PC-9 (cell line): ENCODE measurements at regions not wholly inside any gene's neighbourhood (a gene's known extent, or its start where the extent isn't known, plus 50 kb on each side); places are given as distances from the start of the nearest gene placed in this dataset.

Experiments
- BruUV-seq: library from RNA; stranded (reverse); fragments of 400-500 nt; replicated peaks from 2 replicates; lab custom pipeline; 2021; lab: Mats Ljungman, UMichigan
- CTCF ChIA-PET: fragments of 300-600 bp; sonication (Branson Sonifier 250); formaldehyde crosslinking; loops from one replicate; lab custom pipeline; 2022; ENCODE audit warnings: antibody characterized with exemption; lab: Charles Lee
- POLR2A ChIA-PET: fragments of 300-600 bp; sonication (Branson Sonifier 250); formaldehyde crosslinking; loops from one replicate; lab custom pipeline; 2022; ENCODE audit warnings: antibody characterized with exemption; ENCODE audit not compliant: unreplicated experiment; lab: Charles Lee
- DNase-seq, 2 experiments: peaks; one replicate each; pipeline versions ENCODE4 v3.0.0 to v3.0.0-alpha.2; 2015 to 2022; ENCODE audit warnings: mixed read lengths in 1 of 2
- H2AFZ ChIP-seq: fragments of 200-600 bp; sonication (generic); 2 replicates; pipeline ENCODE4 v1.8.1; 2017; ENCODE audit warnings: antibody characterized with exemption
- H3F3A ChIP-seq: fragments of 200-600 bp; sonication (generic); 2 replicates; pipeline ENCODE4 v1.8.1; 2017; ENCODE audit warnings: antibody characterized with exemption, mild to moderate bottlenecking, low read depth; ENCODE audit not compliant: insufficient read depth
- H3K27ac ChIP-seq: fragments of 200-600 bp; sonication (generic); 2 replicates; pipeline ENCODE4 v1.6.1; 2016; ENCODE audit warnings: mixed run types
- H3K27me3 ChIP-seq: fragments of 200-600 bp; sonication (generic); 2 replicates; pipeline ENCODE4 v1.6.1; 2016; ENCODE audit warnings: low read depth, mixed run types; ENCODE audit not compliant: insufficient read depth
- H3K36me3 ChIP-seq: fragments of 200-600 bp; sonication (generic); 2 replicates; pipeline ENCODE4 v1.6.1; 2016; ENCODE audit warnings: low read depth, mixed run types
- H3K4me1 ChIP-seq: fragments of 200-600 bp; sonication (generic); replicated peaks from 2 replicates; pipeline ENCODE4 v1.6.1; 2016; ENCODE audit warnings: mixed run types; ENCODE audit not compliant: insufficient read depth
- H3K4me2 ChIP-seq: fragments of 200-600 bp; sonication (generic); 2 replicates; pipeline ENCODE4 v1.6.1; 2017; ENCODE audit warnings: mixed run types
- H3K4me3 ChIP-seq: fragments of 200-600 bp; sonication (generic); 2 replicates; pipeline ENCODE4 v1.6.1; 2016; ENCODE audit warnings: mixed run types
- H3K79me2 ChIP-seq: fragments of 200-600 bp; sonication (generic); 2 replicates; pipeline ENCODE4 v1.6.1; 2017; ENCODE audit warnings: low read depth, mixed run types
- H3K9me2 ChIP-seq: fragments of 200-600 bp; sonication (generic); 2 replicates; pipeline ENCODE4 v1.8.1; 2017; ENCODE audit warnings: mild to moderate bottlenecking; ENCODE audit not compliant: insufficient read depth
- H3K9me3 ChIP-seq: fragments of 200-600 bp; sonication (generic); 2 replicates; pipeline ENCODE4 v1.8.1; 2016; ENCODE audit warnings: low read depth; ENCODE audit not compliant: insufficient read depth
- H4K20me1 ChIP-seq: fragments of 200-600 bp; sonication (generic); 2 replicates; pipeline ENCODE4 v1.8.1; 2017; ENCODE audit not compliant: insufficient read depth
- CTCF ChIP-seq: fragments of 200-600 bp; sonication (generic); conservative IDR thresholded peaks from 2 replicates; pipeline ENCODE4 v1.6.1; 2017; ENCODE audit warnings: mixed run types, antibody characterized with exemption, mild to moderate bottlenecking, moderate library complexity
- EZH2 ChIP-seq: fragments of 200-600 bp; sonication (generic); IDR thresholded peaks from 2 replicates; pipeline ENCODE4 v1.8.0; 2017; ENCODE audit warnings: antibody characterized with exemption, low read depth
- intact Hi-C: fragments of 100-400 bp; cut with micrococcal nuclease; formaldehyde crosslinking; loops from one replicate; pipeline ENCODE4 v1.10.0; 2022; ENCODE audit not compliant: unreplicated experiment

GRCh38 chr12:23197266-23197665, 572.3 kb downstream of the ETNK1 start:
- H3K79me2 ChIP-seq = no peaks in the 10 kb centered on the region
- DNase-seq = no peak
- H3F3A ChIP-seq = no peaks in the 10 kb centered on the region
- H2AFZ ChIP-seq = no peak overlapping the region
- H3K9me2 ChIP-seq = no peaks in the 10 kb centered on the region
- intact Hi-C loops = no loop called here
- H3K4me3 ChIP-seq = no peak overlapping the region
- BruUV-seq = no TSS peak
- H3K27me3 ChIP-seq = no peaks in the 10 kb centered on the region
- TF ChIP-seq EZH2 (no peak), CTCF (no peak)
- no peaks in the 10 kb centered on the region for H4K20me1 ChIP-seq
- H3K4me1 ChIP-seq = no peaks in the 10 kb centered on the region
- no peaks in the 10 kb centered on the region for H3K36me3 ChIP-seq
- CTCF ChIA-PET = interaction anchor here (0.6 to 0.7 kb wide), 2 partner anchors 797 to 938 kb away, joined by 4 read pairs; no protein-coding TSS in a partner anchor
- POLR2A ChIA-PET = no interaction called here
- no peaks in the 10 kb centered on the region for H3K9me3 ChIP-seq
- no peak overlapping the region for H3K4me2 ChIP-seq
- H3K27ac ChIP-seq = no peak overlapping the region

GRCh38 chr12:23202728-23203127, 577.8 kb downstream of the ETNK1 start:
- Histone ChIP-seq H3K4me3 (no peak overlapping the region), H3K36me3 (no peaks in the 10 kb centered on the region), H3K4me2 (no peak overlapping the region), H2AFZ (no peak overlapping the region), H3K27ac (no peak overlapping the region), H4K20me1 (no peaks in the 10 kb centered on the region), H3K27me3 (no peaks in the 10 kb centered on the region), H3K4me1 (no peaks in the 10 kb centered on the region), H3K79me2 (no peaks in the 10 kb centered on the region), H3K9me2 (no peaks in the 10 kb centered on the region), H3K9me3 (no peaks in the 10 kb centered on the region), H3F3A (no peaks in the 10 kb centered on the region)
- POLR2A ChIA-PET = no interaction called here
- intact Hi-C loops = no loop called here
- no TSS peak for BruUV-seq
- TF ChIP-seq CTCF (no peak), EZH2 (no peak)
- no peak for DNase-seq
- CTCF ChIA-PET = no interaction called here

- no peak overlapping the region for H2AFZ ChIP-seq
- TF ChIP-seq CTCF = peak; percentile 95
- no peak for TF ChIP-seq EZH2
- no peaks in the 10 kb centered on the region for H4K20me1 ChIP-seq
- no TSS peak for BruUV-seq
- ChIA-PET POLR2A (no interaction called here), CTCF (no interaction called here)
- H3K4me1 ChIP-seq = no peaks in the 10 kb centered on the region
- intact Hi-C loops = loop anchor here (2.0 to 5.0 kb wide), 2 partner anchors 1572 to 1632 kb away; no protein-coding TSS in a partner anchor
- no peaks in the 10 kb centered on the region for H3K9me2 ChIP-seq
- no peaks in the 10 kb centered on the region for H3K27me3 ChIP-seq
- no peaks in the 10 kb centered on the region for H3K9me3 ChIP-seq
- H3K79me2 ChIP-seq = no peaks in the 10 kb centered on the region
- no peak overlapping the region for H3K4me2 ChIP-seq
- H3K4me3 ChIP-seq = no peak overlapping the region
- peak in 1 of 2 experiments; percentile 47 for DNase-seq
- H3K27ac ChIP-seq = no peak overlapping the region
- H3K36me3 ChIP-seq = no peaks in the 10 kb centered on the region
- H3F3A ChIP-seq = no peaks in the 10 kb centered on the region
These were observed 580.2 kb downstream of the ETNK1 start for GRCh38 chr12:23204933-23205778.
